ENCODE measurements at regions not wholly inside any gene's neighbourhood (a gene's known extent, or its start where the extent isn't known, plus 50 kb on each side); places are given as distances from the start of the nearest gene placed in this dataset.

GRCh38 chr11:80440835-80441234 lies 1000.0 kb upstream of the TENM4 start:
- no peak for TF ChIP-seq YY1 (IDR thresholded peaks at IDR 0.05; ENCODE audit: insufficient read depth, insufficient read length)
- no peak for TF ChIP-seq ZNF274 (IDR thresholded peaks at IDR 0.05; ENCODE audit: low read depth, low read length)
